Liver (tissue), 3 donors: ENCODE measurements at regions not wholly inside any gene's neighbourhood (a gene's known extent, or its start where the extent isn't known, plus 50 kb on each side); places are given as distances from the start of the nearest gene placed in this dataset.

Experiments used
- FOXA1 ChIP-seq: IDR thresholded peaks from 2 replicates; pipeline ENCODE4 v1.6.1; 2016; ENCODE audit warnings: antibody characterized with exemption
- JUND ChIP-seq, 2 donors: IDR thresholded peaks; 2 replicates each; pipeline ENCODE4 v1.6.1; 2016; ENCODE audit warnings: antibody characterized with exemption in 2 of 2
- TF ChIP-seq, protein P1 (sequence below): fragments of 150-350 bp; IDR thresholded peaks from 2 replicates; pipeline ENCODE4 v1.5.1; 2017; ENCODE audit warnings: improper control_type of control experiment, low read depth, low read length; ENCODE audit not compliant: missing input control
- donor health status: healthy.
- donor health status: healthy.

DNA sequence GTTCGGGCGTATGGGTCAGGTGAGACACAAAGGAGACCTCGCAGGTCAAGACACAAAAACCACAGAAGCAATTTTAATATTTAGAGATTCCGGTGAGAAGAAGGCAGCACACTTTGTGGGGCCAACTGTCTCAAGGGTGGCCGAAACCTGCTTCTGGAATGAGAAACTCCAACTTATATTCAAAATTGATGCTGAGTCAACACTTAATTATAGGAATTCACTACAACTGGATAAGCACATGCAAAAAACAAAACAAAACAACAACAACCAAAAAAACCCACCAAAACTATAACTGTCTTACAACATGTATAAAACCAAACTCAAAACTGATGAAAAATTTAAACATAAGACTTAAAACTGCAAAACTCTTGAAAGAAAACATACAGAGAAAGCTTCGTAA, 593.3 kb downstream of the POM121L12 start:
- TF ChIP-seq FOXA1 = no peak
- TF ChIP-seq, protein P1, sequence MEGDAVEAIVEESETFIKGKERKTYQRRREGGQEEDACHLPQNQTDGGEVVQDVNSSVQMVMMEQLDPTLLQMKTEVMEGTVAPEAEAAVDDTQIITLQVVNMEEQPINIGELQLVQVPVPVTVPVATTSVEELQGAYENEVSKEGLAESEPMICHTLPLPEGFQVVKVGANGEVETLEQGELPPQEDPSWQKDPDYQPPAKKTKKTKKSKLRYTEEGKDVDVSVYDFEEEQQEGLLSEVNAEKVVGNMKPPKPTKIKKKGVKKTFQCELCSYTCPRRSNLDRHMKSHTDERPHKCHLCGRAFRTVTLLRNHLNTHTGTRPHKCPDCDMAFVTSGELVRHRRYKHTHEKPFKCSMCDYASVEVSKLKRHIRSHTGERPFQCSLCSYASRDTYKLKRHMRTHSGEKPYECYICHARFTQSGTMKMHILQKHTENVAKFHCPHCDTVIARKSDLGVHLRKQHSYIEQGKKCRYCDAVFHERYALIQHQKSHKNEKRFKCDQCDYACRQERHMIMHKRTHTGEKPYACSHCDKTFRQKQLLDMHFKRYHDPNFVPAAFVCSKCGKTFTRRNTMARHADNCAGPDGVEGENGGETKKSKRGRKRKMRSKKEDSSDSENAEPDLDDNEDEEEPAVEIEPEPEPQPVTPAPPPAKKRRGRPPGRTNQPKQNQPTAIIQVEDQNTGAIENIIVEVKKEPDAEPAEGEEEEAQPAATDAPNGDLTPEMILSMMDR = no peak
- TF ChIP-seq JUND (IDR thresholded peaks at IDR 0.05) = no peak
